DMS153 treated with DMSO at 0.1 percent for 48 hours (cell line): ENCODE measurements at regions not wholly inside any gene's neighbourhood (a gene's known extent, or its start where the extent isn't known, plus 50 kb on each side); places are given as distances from the start of the nearest gene placed in this dataset.

ENCODE experiments used
- DNase-seq: peaks from one replicate; lab custom pipeline; 2025; ENCODE audit not compliant: unreplicated experiment; lab: John Stamatoyannopoulos, UW

- DNase-seq: no peak
These were observed 95.6 kb upstream of the FOXC1 start for GRCh38 chr6:1514078-1514477.

- no peak for DNase-seq
These were observed 94.4 kb upstream of the FOXC1 start for GRCh38 chr6:1515280-1515679.

- no peak for DNase-seq
These were observed 93.9 kb upstream of the FOXC1 start for GRCh38 chr6:1515781-1516180.

GRCh38 chr6:1516742-1517520 lies 92.8 kb upstream of the FOXC1 start:
- no peak for DNase-seq

- DNase-seq: no peak
These were observed 90.9 kb upstream of the FOXC1 start for GRCh38 chr6:1518855-1519254.

GRCh38 chr6:1519597-1519996 lies 90.1 kb upstream of the FOXC1 start:
- no peak for DNase-seq

GRCh38 chr6:1522779-1523178 lies 86.9 kb upstream of the FOXC1 start:
- no peak for DNase-seq

GRCh38 chr6:1524040-1524480 lies 85.7 kb upstream of the FOXC1 start:
- DNase-seq: no peak

- DNase-seq: no peak
These were observed 84.2 kb upstream of the FOXC1 start for GRCh38 chr6:1525364-1526038.

GRCh38 chr6:1526398-1527072 lies 83.2 kb upstream of the FOXC1 start:
- DNase-seq: no peak

- DNase-seq: no peak
These were observed 82.7 kb upstream of the FOXC1 start for GRCh38 chr6:1527073-1527457.

GRCh38 chr6:1535295-1535694 lies 74.4 kb upstream of the FOXC1 start:
- no peak for DNase-seq

- DNase-seq: no peak
These were observed 72.9 kb upstream of the FOXC1 start for GRCh38 chr6:1536526-1537429.

GRCh38 chr6:1538369-1538768 lies 71.3 kb upstream of the FOXC1 start:
- no peak for DNase-seq

- no peak for DNase-seq
These were observed 70.8 kb upstream of the FOXC1 start for GRCh38 chr6:1538810-1539478.

GRCh38 chr6:1540864-1541521 lies 68.7 kb upstream of the FOXC1 start:
- no peak for DNase-seq

GRCh38 chr6:1542335-1542734 lies 67.4 kb upstream of the FOXC1 start:
- DNase-seq: no peak

- no peak for DNase-seq
These were observed 67.0 kb upstream of the FOXC1 start for GRCh38 chr6:1542764-1543163.

- no peak for DNase-seq
These were observed 65.7 kb upstream of the FOXC1 start for GRCh38 chr6:1544000-1544399.

- no peak for DNase-seq
These were observed 65.1 kb upstream of the FOXC1 start for GRCh38 chr6:1544603-1545002.
